ENCODE measurements at regions not wholly inside any gene's neighbourhood (a gene's known extent, or its start where the extent isn't known, plus 50 kb on each side); places are given as distances from the start of the nearest gene placed in this dataset.

GRCh38 chr5:118578093-118578492, 410.3 kb downstream of the DTWD2 start:
- TF ChIP-seq CTCF (conservative IDR thresholded peaks at IDR 0.05 in 1 of 2, IDR thresholded peaks at IDR 0.05 in 1 of 2; ENCODE audit: extremely low read depth in 1 of 2, insufficient read depth in 1 of 2, low read depth in 1 of 2, low read length in 2 of 2), result no peak
- TF ChIP-seq EZH2 (IDR thresholded peaks at IDR 0.05; ENCODE audit: borderline replicate concordance, low read length), result no peak

All from mammary epithelial cell (primary cell).